ENCODE measurements at regions not wholly inside any gene's neighbourhood (a gene's known extent, or its start where the extent isn't known, plus 50 kb on each side); places are given as distances from the start of the nearest gene placed in this dataset.

GRCh38 chr18:56333146-56333545 is 305.2 kb downstream of the TXNL1 start:
- no peak for TF ChIP-seq CTCF (IDR thresholded peaks at IDR 0.05; ENCODE audit: extremely low read depth, missing control alignments)
- DNase-seq (ENCODE audit: low spot score) = no peak

GRCh38 chr18:56332371-56332770 is 306.0 kb downstream of the TXNL1 start:
- DNase-seq (ENCODE audit: low spot score) = no peak
- no peak for TF ChIP-seq CTCF (IDR thresholded peaks at IDR 0.05; ENCODE audit: extremely low read depth, missing control alignments)

GRCh38 chr18:56330366-56331110 is 307.9 kb downstream of the TXNL1 start:
- no peak for DNase-seq (ENCODE audit: low spot score)
- no peak for TF ChIP-seq CTCF (IDR thresholded peaks at IDR 0.05; ENCODE audit: extremely low read depth, missing control alignments)

- no peak for TF ChIP-seq CTCF (IDR thresholded peaks at IDR 0.05; ENCODE audit: extremely low read depth, missing control alignments)
- DNase-seq (ENCODE audit: low spot score) = no peak
Measured at GRCh38 chr18:56329536-56329935, 308.9 kb downstream of the TXNL1 start.

GRCh38 chr18:56327191-56327885 is 311.1 kb downstream of the TXNL1 start:
- no peak for DNase-seq (ENCODE audit: low spot score)
- no peak for TF ChIP-seq CTCF (IDR thresholded peaks at IDR 0.05; ENCODE audit: extremely low read depth, missing control alignments)

- TF ChIP-seq CTCF (IDR thresholded peaks at IDR 0.05; ENCODE audit: extremely low read depth, missing control alignments) = no peak
- no peak for DNase-seq (ENCODE audit: low spot score)
Measured at GRCh38 chr18:56326336-56327072, 311.9 kb downstream of the TXNL1 start.

- no peak for DNase-seq (ENCODE audit: low spot score)
- TF ChIP-seq CTCF (IDR thresholded peaks at IDR 0.05; ENCODE audit: extremely low read depth, missing control alignments) = no peak
Measured at GRCh38 chr18:56323673-56324072, 314.7 kb downstream of the TXNL1 start.
